Esophagus squamous epithelium (tissue), 5 donors: ENCODE measurements at regions not wholly inside any gene's neighbourhood (a gene's known extent, or its start where the extent isn't known, plus 50 kb on each side); places are given as distances from the start of the nearest gene placed in this dataset.

Experiments used
- DNase-seq: peaks from one replicate; lab custom pipeline; 2025; lab: John Stamatoyannopoulos, UW
- H3K27ac ChIP-seq, 4 donors: fragments of 200-600 bp; sonication (generic); one replicate each; pipeline ENCODE4 v1.5.1; 2016 to 2019; ENCODE audit warnings: mild to moderate bottlenecking in 1 of 4
- H3K27me3 ChIP-seq, 4 donors: fragments of 200-600 bp; sonication (generic); 1 replicate in 3 of 4; 2 replicates in 1 of 4; pipeline versions ENCODE4 v1.5.1 to v1.6.0; 2017 to 2021; ENCODE audit warnings: antibody characterized with exemption in 1 of 4
- H3K36me3 ChIP-seq, 3 donors: fragments of 200-600 bp; sonication (generic); one replicate each; pipeline ENCODE4 v1.5.1; 2016 to 2019
- H3K4me1 ChIP-seq, 3 donors: fragments of 200-600 bp; sonication (generic); one replicate each; pipeline ENCODE4 v1.5.1; 2017 to 2019
- H3K4me3 ChIP-seq, 4 donors: fragments of 200-600 bp; sonication (generic); 1 replicate in 3 of 4; 2 replicates in 1 of 4; pipeline ENCODE4 v1.5.1; 2016 to 2019; ENCODE audit warnings: mild to moderate bottlenecking in 2 of 4, moderate library complexity in 1 of 4
- H3K9me3 ChIP-seq, 3 donors: fragments of 200-600 bp; sonication (generic); one replicate each; pipeline ENCODE4 v1.5.1; 2016 to 2019
- POLR2A ChIP-seq, 4 donors: fragments of 450-650 bp; IDR thresholded peaks; one replicate each; pipeline ENCODE4 v1.6.1; 2017; ENCODE audit warnings: antibody characterized with exemption in 4 of 4, mild to moderate bottlenecking in 4 of 4, moderate library complexity in 3 of 4
- WGBS, 2 donors: methylation state at CpG; one replicate each; pipeline ENCODE4 v1.1.5; 2018; 5-methylcytosine and 5-hydroxymethylcytosine counted together
- intact Hi-C: fragments of 100-400 bp; cut with DNase I; formaldehyde crosslinking; loops from one replicate; pipeline ENCODE4 v1.15.0; 2022
- TF ChIP-seq, protein P1 (sequence below), 6 experiments: fragments of 450-650 bp in 4 of 6; fragments of 200-600 bp in 2 of 6; sonication (generic) in 2 of 6; IDR thresholded peaks; one replicate each; pipeline ENCODE4 v1.5.1; 2016 to 2019; ENCODE audit warnings: antibody characterized with exemption in 6 of 6, mild to moderate bottlenecking in 4 of 6, moderate library complexity in 4 of 6
- donor health status: DM: yes; HTN: yes; CAD: no.

DNA sequence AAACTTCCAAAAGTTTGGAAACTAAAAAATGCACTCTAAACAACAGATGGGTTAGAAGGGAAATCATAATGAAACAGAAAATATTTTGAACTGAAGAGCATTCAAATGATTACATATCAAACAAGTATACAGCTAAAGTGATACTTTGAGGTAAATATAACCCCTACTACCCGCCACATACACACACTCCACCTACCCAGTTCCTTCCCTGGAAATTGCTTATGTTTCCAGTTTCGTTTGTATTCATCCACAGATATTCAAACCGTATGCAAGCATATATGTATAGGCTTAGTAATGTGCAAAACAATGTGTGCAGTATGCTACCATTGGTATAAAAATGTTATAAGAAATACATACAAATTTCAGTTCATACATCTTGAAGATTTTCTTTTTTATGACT, 95.5 kb downstream of the SMIM20 start:
- Histone ChIP-seq H3K9me3 (peaks cover 0 to 14% (median 0%) of the 10 kb centered on the region in 3 donors), H3K27me3 (peaks cover 0 to 15% (median 0%) of the 10 kb centered on the region in 4 donors), H3K4me1 (peaks cover 0 to 8% (median 0%) of the 10 kb centered on the region in 3 donors), H3K27ac (no peak overlapping the region), H3K4me3 (no peak overlapping the region), H3K36me3 (no peaks in the 10 kb centered on the region)
- intact Hi-C loops: no loop called here
- 75 to 77% methylated on average over 3 of the region's 3 CpGs for WGBS, 2 donors
- DNase-seq: no peak
- TF ChIP-seq POLR2A (IDR thresholded peaks at IDR 0.05): no peak
- TF ChIP-seq, protein P1, sequence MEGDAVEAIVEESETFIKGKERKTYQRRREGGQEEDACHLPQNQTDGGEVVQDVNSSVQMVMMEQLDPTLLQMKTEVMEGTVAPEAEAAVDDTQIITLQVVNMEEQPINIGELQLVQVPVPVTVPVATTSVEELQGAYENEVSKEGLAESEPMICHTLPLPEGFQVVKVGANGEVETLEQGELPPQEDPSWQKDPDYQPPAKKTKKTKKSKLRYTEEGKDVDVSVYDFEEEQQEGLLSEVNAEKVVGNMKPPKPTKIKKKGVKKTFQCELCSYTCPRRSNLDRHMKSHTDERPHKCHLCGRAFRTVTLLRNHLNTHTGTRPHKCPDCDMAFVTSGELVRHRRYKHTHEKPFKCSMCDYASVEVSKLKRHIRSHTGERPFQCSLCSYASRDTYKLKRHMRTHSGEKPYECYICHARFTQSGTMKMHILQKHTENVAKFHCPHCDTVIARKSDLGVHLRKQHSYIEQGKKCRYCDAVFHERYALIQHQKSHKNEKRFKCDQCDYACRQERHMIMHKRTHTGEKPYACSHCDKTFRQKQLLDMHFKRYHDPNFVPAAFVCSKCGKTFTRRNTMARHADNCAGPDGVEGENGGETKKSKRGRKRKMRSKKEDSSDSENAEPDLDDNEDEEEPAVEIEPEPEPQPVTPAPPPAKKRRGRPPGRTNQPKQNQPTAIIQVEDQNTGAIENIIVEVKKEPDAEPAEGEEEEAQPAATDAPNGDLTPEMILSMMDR (IDR thresholded peaks at IDR 0.05): no peak

DNA sequence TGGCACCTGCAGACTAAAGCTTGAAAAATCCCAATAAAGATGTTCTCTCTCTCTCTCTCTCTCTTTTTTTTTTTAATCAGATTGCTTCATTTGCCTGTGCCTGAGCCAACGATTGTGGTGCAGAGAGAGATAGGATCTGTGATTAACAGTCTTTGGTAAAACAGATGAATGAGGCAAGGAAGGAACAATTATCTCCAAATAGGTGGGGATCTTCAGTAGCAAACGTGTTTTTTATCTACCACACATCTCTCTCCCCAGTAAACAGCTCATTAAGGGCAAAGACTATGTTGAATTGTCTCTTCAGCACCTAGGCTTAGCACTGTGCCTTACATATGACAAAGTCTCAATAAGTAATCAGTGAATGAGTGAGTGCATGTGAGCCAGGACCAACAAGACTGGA, 96.3 kb downstream of the SMIM20 start:
- DNase-seq: no peak
- TF ChIP-seq, protein P1 (IDR thresholded peaks at IDR 0.05): no peak
- no peak for TF ChIP-seq POLR2A (IDR thresholded peaks at IDR 0.05)
- Histone ChIP-seq H3K9me3 (peaks cover 0 to 14% (median 0%) of the 10 kb centered on the region in 3 donors), H3K4me3 (no peak overlapping the region), H3K4me1 (peaks cover 0 to 14% (median 3%) of the 10 kb centered on the region in 3 donors), H3K27me3 (peaks cover 0 to 23% (median 0%) of the 10 kb centered on the region in 4 donors), H3K36me3 (no peaks in the 10 kb centered on the region), H3K27ac (no peak overlapping the region)
- intact Hi-C loops: no loop called here
- 15 to 28% methylated on average over 2 of the region's 2 CpGs for whole genome bisulfite sequencing, 2 donors

DNA sequence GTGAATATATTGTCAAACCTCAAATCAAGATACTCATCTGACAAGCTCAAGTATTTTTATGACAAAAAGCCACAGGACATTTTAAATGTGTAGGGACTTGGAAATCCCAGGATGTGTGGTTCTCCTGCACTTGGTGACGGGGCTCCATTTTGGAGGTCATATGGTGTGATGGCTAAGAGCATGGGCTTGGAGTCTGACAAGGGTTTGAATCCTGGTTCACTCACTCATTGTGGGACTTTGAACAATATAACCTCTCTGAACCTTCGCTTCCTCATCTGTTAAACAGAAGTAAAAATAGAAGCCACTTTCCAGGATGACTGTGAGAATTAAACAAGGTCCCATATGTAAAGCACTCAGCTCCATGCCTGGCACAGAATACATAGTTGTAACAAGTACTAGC, 99.6 kb downstream of the SMIM20 start:
- Histone ChIP-seq H3K27ac (no peak overlapping the region), H3K4me1 (peaks cover 0 to 18% (median 5%) of the 10 kb centered on the region in 3 donors), H3K9me3 (peaks cover 0 to 9% (median 0%) of the 10 kb centered on the region in 3 donors), H3K36me3 (no peaks in the 10 kb centered on the region), H3K27me3 (peaks cover 0 to 44% (median 0%) of the 10 kb centered on the region in 4 donors), H3K4me3 (no peak overlapping the region)
- intact Hi-C loops: no loop called here
- TF ChIP-seq POLR2A (IDR thresholded peaks at IDR 0.05): no peak
- TF ChIP-seq, protein P1 (IDR thresholded peaks at IDR 0.05): no peak
- DNase-seq: no peak
- 0% methylated on average over 2 of the region's 2 CpGs for WGBS, 2 donors

DNA sequence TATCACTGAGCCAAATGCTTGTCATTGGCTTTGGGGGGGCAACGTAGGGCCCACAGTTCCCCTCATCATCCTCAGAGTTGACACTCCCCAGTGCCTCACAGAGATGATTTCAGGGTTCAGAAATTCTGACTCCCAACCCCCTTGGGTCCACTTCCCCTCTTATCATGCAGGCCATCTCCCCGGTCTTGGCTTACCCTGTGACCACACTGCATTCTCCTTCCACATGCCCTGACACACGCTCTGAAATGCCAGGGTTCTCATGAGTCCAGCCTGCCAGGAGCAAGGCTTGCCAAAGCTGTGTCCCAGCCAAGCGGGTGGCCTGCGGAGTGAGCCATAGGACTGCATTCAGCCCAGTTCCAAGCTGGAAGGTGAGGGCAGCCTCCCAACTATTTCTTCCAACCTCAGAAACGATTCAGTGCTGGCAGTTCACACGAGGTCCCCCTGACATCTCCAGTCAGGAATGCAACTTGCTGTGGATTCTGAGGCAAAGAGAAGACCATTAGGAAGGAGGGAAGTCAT, 101.2 kb downstream of the SMIM20 start:
- Histone ChIP-seq H3K4me1 (peaks cover 0 to 18% (median 7%) of the 10 kb centered on the region in 3 donors), H3K27me3 (peaks cover 0 to 52% (median 0%) of the 10 kb centered on the region in 4 donors), H3K4me3 (no peak overlapping the region), H3K9me3 (no peaks in the 10 kb centered on the region), H3K36me3 (no peaks in the 10 kb centered on the region), H3K27ac (peak overlapping the region in 2 of 4 donors; percentile 50 to 55)
- peak; percentile 10 for DNase-seq
- no peak for TF ChIP-seq POLR2A (IDR thresholded peaks at IDR 0.05)
- TF ChIP-seq, protein P1 (IDR thresholded peaks at IDR 0.05): no peak
- intact Hi-C loops: no loop called here
- 0 to 38% methylated on average over 2 to 6 of the region's 7 CpGs for WGBS, 2 donors

DNA sequence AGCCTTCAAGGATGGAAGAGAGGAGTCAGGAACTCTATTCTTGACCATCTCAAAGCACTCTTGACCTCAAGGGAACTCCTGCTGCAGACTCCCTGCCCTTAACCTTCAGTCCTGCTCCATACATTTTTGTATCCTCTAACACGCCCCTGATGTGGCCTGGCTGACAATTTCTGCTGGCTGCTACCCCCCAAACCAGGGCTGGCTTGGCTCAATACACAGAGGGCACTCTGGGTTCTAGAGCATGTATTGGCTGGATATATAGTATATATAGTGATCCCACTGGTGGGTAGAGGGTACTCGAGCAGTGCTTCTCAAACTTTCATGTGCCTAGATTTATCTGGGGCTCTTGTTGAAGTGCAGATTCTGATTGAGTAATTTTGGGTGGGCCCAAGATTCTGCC, 101.9 kb downstream of the SMIM20 start:
- no peaks in the 10 kb centered on the region for H3K9me3 ChIP-seq
- TF ChIP-seq POLR2A (IDR thresholded peaks at IDR 0.05): no peak
- TF ChIP-seq, protein P1 (IDR thresholded peaks at IDR 0.05): no peak
- H3K27me3 ChIP-seq: peaks cover 0 to 53% (median 0%) of the 10 kb centered on the region in 4 donors
- peaks cover 5 to 25% (median 14%) of the 10 kb centered on the region in 3 donors for H3K4me1 ChIP-seq
- no peak for DNase-seq
- H3K27ac ChIP-seq: peak overlapping the region in 2 of 4 donors; percentile 43 to 55
- no peak overlapping the region for H3K4me3 ChIP-seq
- 94 to 96% methylated on average over 2 of the region's 2 CpGs for WGBS, 2 donors
- intact Hi-C loops: no loop called here
- no peaks in the 10 kb centered on the region for H3K36me3 ChIP-seq
